Ishikawa (cell line): ENCODE measurements at regions not wholly inside any gene's neighbourhood (a gene's known extent, or its start where the extent isn't known, plus 50 kb on each side); places are given as distances from the start of the nearest gene placed in this dataset.

Source experiments
- CREB1 ChIP-seq: IDR thresholded peaks from 2 replicates; pipeline ENCODE4 v1.6.1; 2012; ENCODE audit warnings: low read depth
- EGR1 ChIP-seq: IDR thresholded peaks from 2 replicates; pipeline ENCODE4 v1.6.1; 2012
- EP300 ChIP-seq: IDR thresholded peaks from 2 replicates; pipeline ENCODE4 v1.6.1; 2012; ENCODE audit warnings: borderline replicate concordance
- MAX ChIP-seq: IDR thresholded peaks from 2 replicates; pipeline ENCODE4 v1.6.1; 2012
- RAD21 ChIP-seq: IDR thresholded peaks from 2 replicates; pipeline ENCODE4 v1.6.1; 2012; ENCODE audit warnings: low read depth

- TF ChIP-seq RAD21 (no peak), MAX (no peak), EGR1 (no peak), CREB1 (no peak), EP300 (no peak)
Observed at GRCh38 chr6:98711380-98711779, 123.0 kb upstream of the POU3F2 start.
